Endodermal cell (in vitro differentiated cells): ENCODE measurements at regions not wholly inside any gene's neighbourhood (a gene's known extent, or its start where the extent isn't known, plus 50 kb on each side); places are given as distances from the start of the nearest gene placed in this dataset.

ENCODE experiments used
- DNase-seq: peaks from one replicate; pipeline ENCODE4 v3.0.0-alpha.2; 2017
- H3K27ac ChIP-seq: 2 replicates; pipeline ENCODE4 v1.5.1; 2013; ENCODE audit warnings: mild to moderate bottlenecking, low read depth, low read length, moderate library complexity
- H3K27me3 ChIP-seq: 2 replicates; pipeline ENCODE4 v1.6.1; 2013; ENCODE audit warnings: mild to moderate bottlenecking, low read length, moderate library complexity; ENCODE audit not compliant: insufficient read depth, control insufficient read depth, poor library complexity, severe bottlenecking
- H3K36me3 ChIP-seq: 2 replicates; pipeline ENCODE4 v1.7.0; 2013; ENCODE audit warnings: mild to moderate bottlenecking, low read length, moderate library complexity; ENCODE audit not compliant: control insufficient read depth, insufficient read depth
- H3K4me1 ChIP-seq: one replicate; pipeline ENCODE4 v1.7.0; 2013; ENCODE audit warnings: low read length; ENCODE audit not compliant: control insufficient read depth, insufficient read depth
- H3K4me3 ChIP-seq: 2 replicates; pipeline ENCODE4 v1.5.1; 2013; ENCODE audit warnings: mild to moderate bottlenecking, low read length, moderate library complexity
- H3K9ac ChIP-seq: 2 replicates; pipeline ENCODE4 v1.6.1; 2013; ENCODE audit warnings: mild to moderate bottlenecking, low read length, moderate library complexity; ENCODE audit not compliant: poor library complexity, severe bottlenecking; ENCODE audit errors: extremely low read depth
- H3K9me3 ChIP-seq: 2 replicates; pipeline ENCODE4 v1.6.1; 2013; ENCODE audit warnings: mild to moderate bottlenecking, low read length, moderate library complexity; ENCODE audit not compliant: control insufficient read depth
- H3K27ac Mint-ChIP-seq: 2 replicates; pipeline ENCODE4 v1.8.0; 2020; ENCODE audit warnings: mixed read lengths
- H3K27me3 Mint-ChIP-seq: 2 replicates; pipeline ENCODE4 v1.8.0; 2021; ENCODE audit warnings: mild to moderate bottlenecking, mixed read lengths; ENCODE audit not compliant: insufficient read depth
- H3K36me3 Mint-ChIP-seq: 2 replicates; pipeline ENCODE4 v1.8.0; 2020; ENCODE audit warnings: low read depth, mixed read lengths
- H3K4me1 Mint-ChIP-seq: 2 replicates; pipeline ENCODE4 v1.8.0; 2020; ENCODE audit warnings: mixed read lengths
- H3K4me3 Mint-ChIP-seq: 2 replicates; pipeline ENCODE4 v1.8.0; 2020; ENCODE audit warnings: mild to moderate bottlenecking, moderate library complexity, mixed read lengths
- H3K9me3 Mint-ChIP-seq: 2 replicates; pipeline ENCODE4 v1.8.0; 2020; ENCODE audit warnings: mild to moderate bottlenecking, mixed read lengths
- WGBS, 2 experiments: methylation state at CpG; one replicate each; pipeline versions ENCODE4 v1.1.5 to v1.1.7; 2013; ENCODE audit warnings: missing lambda C conversion rate in 2 of 2, mixed read lengths in 1 of 2; ENCODE audit not compliant: insufficient coverage in 1 of 2, insufficient read length in 1 of 2; 5-methylcytosine and 5-hydroxymethylcytosine counted together
- TF ChIP-seq, protein P1 (sequence below): fragments of 200-600 bp; sonication (generic); conservative IDR thresholded peaks from 2 replicates; pipeline ENCODE4 v1.5.0; 2021; ENCODE audit warnings: antibody characterized with exemption, mild to moderate bottlenecking

DNA sequence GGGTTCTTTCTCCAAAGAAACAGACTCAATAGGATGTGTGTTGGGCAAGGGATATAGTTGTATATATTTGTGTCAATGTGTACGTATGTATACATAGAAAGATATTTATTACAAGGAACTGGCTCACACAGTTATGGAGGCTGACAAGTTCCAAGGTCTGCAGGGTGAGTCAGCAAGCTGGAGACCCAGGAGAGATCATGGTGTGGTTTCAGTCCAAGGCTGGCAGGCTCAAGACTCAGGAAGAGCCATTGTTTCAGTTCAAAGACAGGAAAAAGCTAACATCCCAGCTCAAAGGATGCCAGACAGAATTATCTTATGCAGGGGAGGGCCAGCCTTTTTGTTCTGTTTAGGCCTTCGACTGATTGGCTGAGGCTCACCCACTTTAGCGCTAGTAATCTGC is 89.9 kb upstream of the RALGAPA2 start:
- Histone ChIP-seq H3K36me3 (no peaks in the 10 kb centered on the region), H3K27me3 (no peaks in the 10 kb centered on the region), H3K4me3 (no peak overlapping the region), H3K9me3 (no peaks in the 10 kb centered on the region), H3K27ac (no peak overlapping the region), H3K4me1 (no peaks in the 10 kb centered on the region), H3K9ac (no peak overlapping the region)
- Mint-ChIP-seq H3K4me1 (peaks cover 9% of the 10 kb centered on the region), H3K36me3 (no peaks in the 10 kb centered on the region), H3K9me3 (no peaks in the 10 kb centered on the region), H3K4me3 (no peak overlapping the region), H3K27me3 (no peaks in the 10 kb centered on the region), H3K27ac (no peak overlapping the region)
- DNase-seq, result no peak
- TF ChIP-seq, protein P1, sequence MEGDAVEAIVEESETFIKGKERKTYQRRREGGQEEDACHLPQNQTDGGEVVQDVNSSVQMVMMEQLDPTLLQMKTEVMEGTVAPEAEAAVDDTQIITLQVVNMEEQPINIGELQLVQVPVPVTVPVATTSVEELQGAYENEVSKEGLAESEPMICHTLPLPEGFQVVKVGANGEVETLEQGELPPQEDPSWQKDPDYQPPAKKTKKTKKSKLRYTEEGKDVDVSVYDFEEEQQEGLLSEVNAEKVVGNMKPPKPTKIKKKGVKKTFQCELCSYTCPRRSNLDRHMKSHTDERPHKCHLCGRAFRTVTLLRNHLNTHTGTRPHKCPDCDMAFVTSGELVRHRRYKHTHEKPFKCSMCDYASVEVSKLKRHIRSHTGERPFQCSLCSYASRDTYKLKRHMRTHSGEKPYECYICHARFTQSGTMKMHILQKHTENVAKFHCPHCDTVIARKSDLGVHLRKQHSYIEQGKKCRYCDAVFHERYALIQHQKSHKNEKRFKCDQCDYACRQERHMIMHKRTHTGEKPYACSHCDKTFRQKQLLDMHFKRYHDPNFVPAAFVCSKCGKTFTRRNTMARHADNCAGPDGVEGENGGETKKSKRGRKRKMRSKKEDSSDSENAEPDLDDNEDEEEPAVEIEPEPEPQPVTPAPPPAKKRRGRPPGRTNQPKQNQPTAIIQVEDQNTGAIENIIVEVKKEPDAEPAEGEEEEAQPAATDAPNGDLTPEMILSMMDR, result no peak
- 90 to 96% methylated on average over 2 to 3 of the region's 3 CpGs for WGBS, 2 experiments

DNA sequence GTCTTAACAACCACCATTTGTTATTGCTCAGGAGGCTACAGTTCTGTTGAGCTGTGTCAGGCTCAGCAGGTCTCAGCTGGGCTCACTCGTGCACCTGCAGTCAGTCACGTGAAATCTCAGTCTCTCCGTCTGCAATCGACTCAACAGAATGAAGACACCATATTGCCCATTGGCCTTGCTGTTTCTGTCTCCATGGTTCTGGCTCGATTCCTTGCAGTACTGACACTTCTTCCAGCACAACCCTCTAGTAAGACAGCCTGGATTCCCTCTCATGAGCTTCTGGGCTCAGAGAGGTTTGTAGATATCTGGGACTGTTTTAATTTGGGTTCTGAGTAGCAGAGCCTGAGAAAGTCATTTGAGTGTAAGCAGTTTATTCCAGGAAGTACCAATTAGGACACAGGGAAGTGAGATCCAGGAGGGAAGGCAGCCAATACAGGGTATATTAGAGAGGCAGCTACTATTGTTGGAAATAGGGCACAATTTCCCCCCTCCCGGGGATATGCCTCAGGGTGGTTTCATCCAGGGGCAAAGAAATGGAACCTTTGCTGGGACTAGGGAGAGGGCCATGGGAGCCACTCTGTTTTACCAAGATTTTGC is 87.4 kb upstream of the RALGAPA2 start:
- TF ChIP-seq, protein P1, result no peak
- Histone ChIP-seq H3K27me3 (no peaks in the 10 kb centered on the region), H3K36me3 (no peaks in the 10 kb centered on the region), H3K9me3 (no peaks in the 10 kb centered on the region), H3K9ac (no peak overlapping the region), H3K27ac (no peak overlapping the region), H3K4me1 (no peaks in the 10 kb centered on the region), H3K4me3 (no peak overlapping the region)
- Mint-ChIP-seq H3K27ac (no peak overlapping the region), H3K9me3 (no peaks in the 10 kb centered on the region), H3K4me1 (no peaks in the 10 kb centered on the region), H3K4me3 (no peak overlapping the region), H3K27me3 (no peaks in the 10 kb centered on the region), H3K36me3 (no peaks in the 10 kb centered on the region)
- DNase-seq, result no peak
- WGBS, 2 experiments, result 87% methylated on average over 6 of the region's 6 CpGs; no CpG with 5 or more reads in 1 of the 2 experiments

DNA sequence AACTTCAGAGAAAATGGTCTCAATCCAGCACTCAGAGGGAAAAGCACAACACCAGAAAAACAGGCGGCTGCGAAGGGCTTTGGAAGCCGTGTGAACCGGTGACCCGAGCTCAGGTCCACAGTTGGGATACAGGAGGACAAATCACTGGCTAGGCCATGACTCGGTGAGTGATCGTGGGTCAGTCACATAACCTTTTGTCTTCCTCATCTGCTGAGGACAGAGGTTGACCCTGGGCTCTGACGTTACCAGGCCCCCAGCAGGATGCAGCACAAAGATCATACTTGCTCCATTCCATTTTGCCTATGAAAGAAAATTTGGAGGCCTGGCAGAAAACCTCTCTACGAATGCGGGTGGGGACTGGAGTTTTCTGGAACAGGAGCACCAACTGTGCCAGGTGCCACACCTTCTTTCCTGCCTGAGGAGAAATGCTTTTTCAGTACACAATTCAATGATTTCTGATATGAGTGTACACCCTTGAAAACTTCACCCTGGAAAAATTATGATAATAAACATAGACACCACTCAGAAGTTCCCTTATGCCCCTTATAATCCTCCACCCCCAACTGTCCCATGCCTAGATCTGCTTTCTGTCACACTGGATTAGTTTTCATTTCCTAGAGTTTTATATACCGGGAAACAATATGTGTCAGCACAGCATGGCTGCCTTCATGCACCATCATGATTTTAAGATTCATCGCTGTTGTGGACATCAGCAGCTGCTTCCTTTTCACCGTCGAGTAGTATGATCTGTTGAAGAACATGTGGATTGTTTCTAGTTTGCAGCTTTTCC is 85.3 kb upstream of the RALGAPA2 start:
- Mint-ChIP-seq H3K27me3 (no peaks in the 10 kb centered on the region), H3K36me3 (no peaks in the 10 kb centered on the region), H3K27ac (no peak overlapping the region), H3K9me3 (no peaks in the 10 kb centered on the region), H3K4me1 (no peaks in the 10 kb centered on the region), H3K4me3 (no peak overlapping the region)
- Histone ChIP-seq H3K27ac (peak overlapping the region; percentile 70), H3K4me3 (no peak overlapping the region), H3K36me3 (no peaks in the 10 kb centered on the region), H3K27me3 (no peaks in the 10 kb centered on the region), H3K4me1 (no peaks in the 10 kb centered on the region), H3K9ac (no peak overlapping the region), H3K9me3 (no peaks in the 10 kb centered on the region)
- TF ChIP-seq, protein P1, result no peak
- 88 to 98% methylated on average over 9 to 14 of the region's 14 CpGs for WGBS, 2 experiments
- no peak for DNase-seq
